ENCODE measurements at regions not wholly inside any gene's neighbourhood (a gene's known extent, or its start where the extent isn't known, plus 50 kb on each side); places are given as distances from the start of the nearest gene placed in this dataset.

DNA sequence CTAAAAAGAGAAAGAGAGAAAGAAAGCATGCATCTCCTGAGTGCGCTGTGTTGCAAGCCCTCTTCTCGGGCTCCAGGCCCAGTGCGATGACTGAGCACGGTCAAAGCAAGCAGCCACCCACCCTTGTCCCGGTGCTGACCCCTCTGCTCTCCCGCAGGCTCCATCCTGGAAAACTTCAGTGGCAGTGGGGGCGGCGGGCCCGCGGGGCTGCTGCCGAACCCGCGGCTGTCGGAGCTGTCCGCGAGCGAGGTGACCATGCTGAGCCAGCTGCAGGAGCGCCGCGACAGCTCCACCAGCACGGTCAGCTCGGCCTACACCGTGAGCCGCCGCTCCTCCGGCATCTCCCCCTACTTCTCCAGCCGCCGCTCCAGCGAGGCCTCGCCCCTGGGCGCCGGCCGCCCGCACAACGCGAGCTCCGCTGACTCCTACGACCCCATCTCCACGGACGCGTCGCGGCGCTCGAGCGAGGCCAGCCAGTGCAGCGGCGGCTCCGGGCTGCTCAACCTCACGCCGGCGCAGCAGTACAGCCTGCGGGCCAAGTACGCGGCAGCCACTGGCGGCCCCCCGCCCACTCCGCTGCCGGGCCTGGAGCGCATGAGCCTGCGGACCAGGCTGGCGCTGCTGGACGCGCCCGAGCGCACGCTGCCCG lies 252.5 kb downstream of the GLI2 start:
- H3K4me3 ChIP-seq (replicated peaks in 1 of 2; ENCODE audit: low read depth in 1 of 2, low read length in 2 of 2) = no peak overlapping the region
- no peak overlapping the region for H2AFZ ChIP-seq (ENCODE audit: low read depth, low read length, poor library complexity, severe bottlenecking)
- ChIA-PET RAD21 (ENCODE audit: low non-redundant PET in 1 of 2, low total read pairs in 2 of 2, uncharacterized antibody in 2 of 2, unreplicated experiment in 2 of 2) (no interaction called here), POLR2A (no interaction called here), CTCF (no interaction called here)
- no peaks in the 10 kb centered on the region for H3K4me1 ChIP-seq (ENCODE audit: control insufficient read depth in 1 of 2, insufficient read depth in 2 of 2, low read length in 2 of 2)
- TF ChIP-seq ZNF274 (IDR thresholded peaks at IDR 0.05; ENCODE audit: low read depth, low read length) (no peak), SRF (IDR thresholded peaks at IDR 0.05; ENCODE audit: low read depth) (no peak), CEBPB (IDR thresholded peaks at IDR 0.05; ENCODE audit: low read depth) (no peak), EZH2phosphoT487 (IDR thresholded peaks at IDR 0.05; ENCODE audit: borderline replicate concordance) (no peak), YY1 (IDR thresholded peaks at IDR 0.05; ENCODE audit: extremely low read depth, insufficient replicate concordance, low read depth, low read length) (no peak), JUND (IDR thresholded peaks at IDR 0.05) (no peak), CBX3 (IDR thresholded peaks at IDR 0.05; ENCODE audit: low read depth) (no peak), ZFX (IDR thresholded peaks at IDR 0.05) (no peak), FOSL1 (IDR thresholded peaks at IDR 0.05; ENCODE audit: low read depth) (no peak), ELF1 (IDR thresholded peaks at IDR 0.05; ENCODE audit: borderline replicate concordance, low read depth) (no peak), EZH2 (IDR thresholded peaks at IDR 0.05) (no peak)
- TF ChIP-seq, protein P1, sequence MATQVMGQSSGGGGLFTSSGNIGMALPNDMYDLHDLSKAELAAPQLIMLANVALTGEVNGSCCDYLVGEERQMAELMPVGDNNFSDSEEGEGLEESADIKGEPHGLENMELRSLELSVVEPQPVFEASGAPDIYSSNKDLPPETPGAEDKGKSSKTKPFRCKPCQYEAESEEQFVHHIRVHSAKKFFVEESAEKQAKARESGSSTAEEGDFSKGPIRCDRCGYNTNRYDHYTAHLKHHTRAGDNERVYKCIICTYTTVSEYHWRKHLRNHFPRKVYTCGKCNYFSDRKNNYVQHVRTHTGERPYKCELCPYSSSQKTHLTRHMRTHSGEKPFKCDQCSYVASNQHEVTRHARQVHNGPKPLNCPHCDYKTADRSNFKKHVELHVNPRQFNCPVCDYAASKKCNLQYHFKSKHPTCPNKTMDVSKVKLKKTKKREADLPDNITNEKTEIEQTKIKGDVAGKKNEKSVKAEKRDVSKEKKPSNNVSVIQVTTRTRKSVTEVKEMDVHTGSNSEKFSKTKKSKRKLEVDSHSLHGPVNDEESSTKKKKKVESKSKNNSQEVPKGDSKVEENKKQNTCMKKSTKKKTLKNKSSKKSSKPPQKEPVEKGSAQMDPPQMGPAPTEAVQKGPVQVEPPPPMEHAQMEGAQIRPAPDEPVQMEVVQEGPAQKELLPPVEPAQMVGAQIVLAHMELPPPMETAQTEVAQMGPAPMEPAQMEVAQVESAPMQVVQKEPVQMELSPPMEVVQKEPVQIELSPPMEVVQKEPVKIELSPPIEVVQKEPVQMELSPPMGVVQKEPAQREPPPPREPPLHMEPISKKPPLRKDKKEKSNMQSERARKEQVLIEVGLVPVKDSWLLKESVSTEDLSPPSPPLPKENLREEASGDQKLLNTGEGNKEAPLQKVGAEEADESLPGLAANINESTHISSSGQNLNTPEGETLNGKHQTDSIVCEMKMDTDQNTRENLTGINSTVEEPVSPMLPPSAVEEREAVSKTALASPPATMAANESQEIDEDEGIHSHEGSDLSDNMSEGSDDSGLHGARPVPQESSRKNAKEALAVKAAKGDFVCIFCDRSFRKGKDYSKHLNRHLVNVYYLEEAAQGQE (IDR thresholded peaks at IDR 0.05; ENCODE audit: low read depth) = no peak
- TF ChIP-seq, protein P2, sequence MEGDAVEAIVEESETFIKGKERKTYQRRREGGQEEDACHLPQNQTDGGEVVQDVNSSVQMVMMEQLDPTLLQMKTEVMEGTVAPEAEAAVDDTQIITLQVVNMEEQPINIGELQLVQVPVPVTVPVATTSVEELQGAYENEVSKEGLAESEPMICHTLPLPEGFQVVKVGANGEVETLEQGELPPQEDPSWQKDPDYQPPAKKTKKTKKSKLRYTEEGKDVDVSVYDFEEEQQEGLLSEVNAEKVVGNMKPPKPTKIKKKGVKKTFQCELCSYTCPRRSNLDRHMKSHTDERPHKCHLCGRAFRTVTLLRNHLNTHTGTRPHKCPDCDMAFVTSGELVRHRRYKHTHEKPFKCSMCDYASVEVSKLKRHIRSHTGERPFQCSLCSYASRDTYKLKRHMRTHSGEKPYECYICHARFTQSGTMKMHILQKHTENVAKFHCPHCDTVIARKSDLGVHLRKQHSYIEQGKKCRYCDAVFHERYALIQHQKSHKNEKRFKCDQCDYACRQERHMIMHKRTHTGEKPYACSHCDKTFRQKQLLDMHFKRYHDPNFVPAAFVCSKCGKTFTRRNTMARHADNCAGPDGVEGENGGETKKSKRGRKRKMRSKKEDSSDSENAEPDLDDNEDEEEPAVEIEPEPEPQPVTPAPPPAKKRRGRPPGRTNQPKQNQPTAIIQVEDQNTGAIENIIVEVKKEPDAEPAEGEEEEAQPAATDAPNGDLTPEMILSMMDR (IDR thresholded peaks at IDR 0.05 in 2 of 3, conservative IDR thresholded peaks at IDR 0.05 in 1 of 3; ENCODE audit: borderline replicate concordance in 1 of 3, insufficient read depth in 1 of 3, low read depth in 2 of 3, low read length in 2 of 3) = no peak
- BruUV-seq (replicated peaks) = no TSS peak
- H3K79me2 ChIP-seq (ENCODE audit: insufficient read depth, low read length) = no peaks in the 10 kb centered on the region
- no peaks in the 10 kb centered on the region for H3K27me3 ChIP-seq (ENCODE audit: insufficient read depth, low read length)
- H3K36me3 ChIP-seq (ENCODE audit: control insufficient read depth in 1 of 2, insufficient read depth in 2 of 2, low read length in 2 of 2) = no peaks in the 10 kb centered on the region
- no peaks in the 10 kb centered on the region for H3K9me2 ChIP-seq (ENCODE audit: insufficient read depth)
- no peak overlapping the region for H3K9ac ChIP-seq (ENCODE audit: low read length)
- no peak for ATAC-seq
- no peak for DNase-seq (ENCODE audit: low read depth, low spot score)
- intact Hi-C loops (cut with micrococcal nuclease) = no loop called here
- no peaks in the 10 kb centered on the region for H3K9me3 ChIP-seq (ENCODE audit: control insufficient read depth in 1 of 2, insufficient read depth in 1 of 2, low read depth in 1 of 2, low read length in 2 of 2)
- H3K4me2 ChIP-seq (ENCODE audit: low read length) = no peak overlapping the region
- H4K20me1 ChIP-seq (ENCODE audit: insufficient read depth) = no peaks in the 10 kb centered on the region
- no peak overlapping the region for H3K27ac ChIP-seq (ENCODE audit: low read depth, low read length)
